ENCODE measurements at regions not wholly inside any gene's neighbourhood (a gene's known extent, or its start where the extent isn't known, plus 50 kb on each side); places are given as distances from the start of the nearest gene placed in this dataset.
"Not testable (repeated sequence)": the region's sequence is repeated elsewhere in the genome, so short reads cannot be mapped to it uniquely, and the experiment has no call there.

GRCh38 chr2:131584380-131584779, 56.7 kb downstream of the CCDC74A start:
- H3K4me3 Mint-ChIP-seq: no peak overlapping the region
- H3K36me3 Mint-ChIP-seq (ENCODE audit: low read depth): no peaks in the 10 kb centered on the region
- peaks cover 26% of the 10 kb centered on the region for H3K27me3 Mint-ChIP-seq
- no peaks in the 10 kb centered on the region for H3K4me1 Mint-ChIP-seq (ENCODE audit: low read depth)
- H3K9me3 Mint-ChIP-seq: no peaks in the 10 kb centered on the region
- H3K27ac Mint-ChIP-seq: no peak overlapping the region

GRCh38 chr2:131584940-131585339, 57.3 kb downstream of the CCDC74A start:
- Mint-ChIP-seq H3K9me3 (no peaks in the 10 kb centered on the region), H3K36me3 (ENCODE audit: low read depth) (no peaks in the 10 kb centered on the region), H3K27ac (no peak overlapping the region), H3K4me3 (no peak overlapping the region), H3K4me1 (ENCODE audit: low read depth) (no peaks in the 10 kb centered on the region), H3K27me3 (peaks cover 26% of the 10 kb centered on the region)

GRCh38 chr2:131588152-131588873, 60.6 kb downstream of the CCDC74A start:
- Mint-ChIP-seq H3K27me3 (peaks cover 13% of the 10 kb centered on the region), H3K4me1 (ENCODE audit: low read depth) (no peaks in the 10 kb centered on the region), H3K36me3 (ENCODE audit: low read depth) (no peaks in the 10 kb centered on the region), H3K27ac (no peak overlapping the region), H3K9me3 (no peaks in the 10 kb centered on the region), H3K4me3 (no peak overlapping the region)

- H3K4me3 Mint-ChIP-seq; H3K36me3 Mint-ChIP-seq (ENCODE audit: low read depth); H3K27me3 Mint-ChIP-seq; H3K4me1 Mint-ChIP-seq (ENCODE audit: low read depth); H3K9me3 Mint-ChIP-seq; H3K27ac Mint-ChIP-seq: not testable (repeated sequence)
These were observed 61.4 kb downstream of the CCDC74A start for GRCh38 chr2:131589126-131589525.

- Mint-ChIP-seq H3K27ac (no peak overlapping the region), H3K27me3 (peaks cover 7% of the 10 kb centered on the region), H3K4me3 (no peak overlapping the region), H3K9me3 (no peaks in the 10 kb centered on the region), H3K4me1 (ENCODE audit: low read depth) (no peaks in the 10 kb centered on the region), H3K36me3 (ENCODE audit: low read depth) (no peaks in the 10 kb centered on the region)
These were observed 62.7 kb downstream of the CCDC74A start for GRCh38 chr2:131590366-131590765.

- H3K9me3 Mint-ChIP-seq: no peaks in the 10 kb centered on the region
- no peaks in the 10 kb centered on the region for H3K4me1 Mint-ChIP-seq (ENCODE audit: low read depth)
- peaks cover 9% of the 10 kb centered on the region for H3K27me3 Mint-ChIP-seq
- no peaks in the 10 kb centered on the region for H3K36me3 Mint-ChIP-seq (ENCODE audit: low read depth)
- H3K4me3 Mint-ChIP-seq: no peak overlapping the region
- no peak overlapping the region for H3K27ac Mint-ChIP-seq
These were observed 63.2 kb downstream of the CCDC74A start for GRCh38 chr2:131590896-131591295.

GRCh38 chr2:131596561-131596960, 68.9 kb downstream of the CCDC74A start:
- H3K4me1 Mint-ChIP-seq (ENCODE audit: low read depth); H3K9me3 Mint-ChIP-seq; H3K36me3 Mint-ChIP-seq (ENCODE audit: low read depth); H3K4me3 Mint-ChIP-seq; H3K27ac Mint-ChIP-seq: not testable (repeated sequence)
- peaks cover 22% of the 10 kb centered on the region for H3K27me3 Mint-ChIP-seq

- not testable (repeated sequence) for H3K27ac Mint-ChIP-seq; H3K36me3 Mint-ChIP-seq (ENCODE audit: low read depth); H3K9me3 Mint-ChIP-seq; H3K4me3 Mint-ChIP-seq; H3K4me1 Mint-ChIP-seq (ENCODE audit: low read depth)
- H3K27me3 Mint-ChIP-seq: peaks cover 28% of the 10 kb centered on the region
These were observed 74.8 kb downstream of the CCDC74A start for GRCh38 chr2:131602444-131602843.

- H3K4me1 Mint-ChIP-seq (ENCODE audit: low read depth); H3K4me3 Mint-ChIP-seq; H3K9me3 Mint-ChIP-seq; H3K36me3 Mint-ChIP-seq (ENCODE audit: low read depth); H3K27ac Mint-ChIP-seq: not testable (repeated sequence)
- peaks cover 23% of the 10 kb centered on the region for H3K27me3 Mint-ChIP-seq
These were observed 77.0 kb downstream of the CCDC74A start for GRCh38 chr2:131604652-131605051.

GRCh38 chr2:131606366-131606765, 78.7 kb downstream of the CCDC74A start:
- H3K4me3 Mint-ChIP-seq; H3K36me3 Mint-ChIP-seq (ENCODE audit: low read depth); H3K4me1 Mint-ChIP-seq (ENCODE audit: low read depth); H3K9me3 Mint-ChIP-seq; H3K27ac Mint-ChIP-seq: not testable (repeated sequence)
- H3K27me3 Mint-ChIP-seq: peaks cover 24% of the 10 kb centered on the region

GRCh38 chr2:131607056-131607455, 79.4 kb downstream of the CCDC74A start:
- not testable (repeated sequence) for H3K4me3 Mint-ChIP-seq; H3K4me1 Mint-ChIP-seq (ENCODE audit: low read depth); H3K36me3 Mint-ChIP-seq (ENCODE audit: low read depth); H3K27ac Mint-ChIP-seq; H3K9me3 Mint-ChIP-seq
- peaks cover 25% of the 10 kb centered on the region for H3K27me3 Mint-ChIP-seq

GRCh38 chr2:131614539-131614938, 86.9 kb downstream of the CCDC74A start:
- not testable (repeated sequence) for H3K4me1 Mint-ChIP-seq (ENCODE audit: low read depth); H3K4me3 Mint-ChIP-seq; H3K36me3 Mint-ChIP-seq (ENCODE audit: low read depth); H3K9me3 Mint-ChIP-seq; H3K27ac Mint-ChIP-seq
- peaks cover 14% of the 10 kb centered on the region for H3K27me3 Mint-ChIP-seq

- peaks cover 11% of the 10 kb centered on the region for H3K27me3 Mint-ChIP-seq
- H3K27ac Mint-ChIP-seq; H3K4me3 Mint-ChIP-seq; H3K9me3 Mint-ChIP-seq; H3K36me3 Mint-ChIP-seq (ENCODE audit: low read depth); H3K4me1 Mint-ChIP-seq (ENCODE audit: low read depth): not testable (repeated sequence)
These were observed 90.6 kb downstream of the CCDC74A start for GRCh38 chr2:131618320-131618719.

- not testable (repeated sequence) for H3K4me1 Mint-ChIP-seq (ENCODE audit: low read depth); H3K27ac Mint-ChIP-seq; H3K4me3 Mint-ChIP-seq; H3K36me3 Mint-ChIP-seq (ENCODE audit: low read depth); H3K9me3 Mint-ChIP-seq
- peaks cover 11% of the 10 kb centered on the region for H3K27me3 Mint-ChIP-seq
These were observed 95.2 kb downstream of the CCDC74A start for GRCh38 chr2:131622874-131623273.

GRCh38 chr2:131626011-131626410, 98.3 kb downstream of the CCDC74A start:
- H3K9me3 Mint-ChIP-seq; H3K4me1 Mint-ChIP-seq (ENCODE audit: low read depth); H3K36me3 Mint-ChIP-seq (ENCODE audit: low read depth); H3K27me3 Mint-ChIP-seq; H3K4me3 Mint-ChIP-seq; H3K27ac Mint-ChIP-seq: not testable (repeated sequence)

GRCh38 chr2:131626565-131626964, 98.9 kb downstream of the CCDC74A start:
- not testable (repeated sequence) for H3K4me1 Mint-ChIP-seq (ENCODE audit: low read depth); H3K27me3 Mint-ChIP-seq; H3K9me3 Mint-ChIP-seq; H3K36me3 Mint-ChIP-seq (ENCODE audit: low read depth); H3K4me3 Mint-ChIP-seq; H3K27ac Mint-ChIP-seq

Measured in stimulated activated naive CD8-positive, alpha-beta T cell treated with anti-CD3 and anti-CD28 coated beads, Interleukin-15, Interleukin-2, amounts not matched to agents 100 ng/mL and 50 ng/mL, for 24 hours (primary cell).